Smooth muscle cell (in vitro differentiated cells): ENCODE measurements at regions not wholly inside any gene's neighbourhood (a gene's known extent, or its start where the extent isn't known, plus 50 kb on each side); places are given as distances from the start of the nearest gene placed in this dataset.
"Not testable (repeated sequence)": the region's sequence is repeated elsewhere in the genome, so short reads cannot be mapped to it uniquely, and the experiment has no call there.

Source experiments
- DNase-seq: peaks from one replicate; lab custom pipeline; 2025; ENCODE audit not compliant: unreplicated experiment; lab: John Stamatoyannopoulos, UW
- H2AFZ ChIP-seq: fragments of 200-600 bp; sonication (generic); 2 replicates; pipeline ENCODE4 v1.6.0; 2016; ENCODE audit warnings: antibody characterized with exemption, low read depth, mild to moderate bottlenecking
- H3F3A ChIP-seq: fragments of 200-600 bp; sonication (generic); 2 replicates; pipeline ENCODE4 v1.6.0; 2017; ENCODE audit warnings: antibody characterized with exemption, low read depth
- H3K27ac ChIP-seq: fragments of 200-600 bp; sonication (generic); 2 replicates; pipeline ENCODE4 v1.5.1; 2016; ENCODE audit warnings: low read depth, mild to moderate bottlenecking
- H3K27me3 ChIP-seq: fragments of 200-600 bp; sonication (generic); 2 replicates; pipeline ENCODE4 v1.6.1; 2016; ENCODE audit warnings: low read depth, mild to moderate bottlenecking
- H3K36me3 ChIP-seq: fragments of 200-600 bp; sonication (generic); 2 replicates; pipeline ENCODE4 v1.5.1; 2016; ENCODE audit warnings: low read depth
- H3K4me1 ChIP-seq: fragments of 200-600 bp; sonication (generic); 2 replicates; pipeline ENCODE4 v1.5.1; 2016; ENCODE audit warnings: low read depth
- H3K4me2 ChIP-seq: fragments of 200-600 bp; sonication (generic); 2 replicates; pipeline ENCODE4 v1.6.0; 2016; ENCODE audit warnings: mild to moderate bottlenecking
- H3K4me3 ChIP-seq: fragments of 200-600 bp; sonication (generic); 2 replicates; pipeline ENCODE4 v1.5.1; 2016; ENCODE audit warnings: mild to moderate bottlenecking
- H3K79me2 ChIP-seq: fragments of 200-600 bp; sonication (generic); 2 replicates; pipeline ENCODE4 v1.6.0; 2016; ENCODE audit warnings: low read depth, mild to moderate bottlenecking
- H3K9ac ChIP-seq: fragments of 200-600 bp; sonication (generic); 2 replicates; pipeline ENCODE4 v1.6.0; 2016; ENCODE audit warnings: low read depth
- H3K9me3 ChIP-seq: fragments of 200-600 bp; sonication (generic); replicated peaks from 2 replicates; pipeline ENCODE4 v1.5.1; 2016; ENCODE audit warnings: low read depth
- H4K20me1 ChIP-seq: fragments of 200-600 bp; sonication (generic); 2 replicates; pipeline ENCODE4 v1.6.0; 2016; ENCODE audit warnings: low read depth
- WGBS: methylation state at CpG from one replicate; pipeline ENCODE4 v1.1.7; 2016; ENCODE audit warnings: low lambda C conversion rate; 5-methylcytosine and 5-hydroxymethylcytosine counted together
- TF ChIP-seq, protein P1 (sequence below): fragments of 200-600 bp; sonication (generic); IDR thresholded peaks from 2 replicates; pipeline ENCODE4 v1.5.1; 2017; ENCODE audit warnings: borderline replicate concordance, mild to moderate bottlenecking, antibody characterized with exemption; ENCODE audit not compliant: insufficient read depth, poor library complexity, severe bottlenecking

DNA sequence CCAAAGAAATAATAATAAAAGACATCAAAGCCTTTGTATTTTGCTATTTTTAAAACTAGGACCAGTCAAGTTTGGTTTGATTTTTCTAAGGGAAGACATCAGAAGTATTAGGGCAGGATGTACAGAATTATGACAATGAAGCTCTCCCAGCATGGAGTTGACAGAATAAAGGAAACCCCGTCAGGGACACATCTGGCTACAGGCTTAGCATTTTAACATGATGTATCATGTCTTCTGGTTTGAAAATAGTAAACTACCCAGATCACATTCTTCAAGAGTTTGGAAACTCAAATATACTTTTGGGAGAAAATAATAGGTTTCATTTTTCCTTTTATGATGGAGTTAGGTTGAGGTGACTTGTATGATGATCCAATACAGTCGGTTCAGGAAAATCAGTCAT is 552.0 kb upstream of the CDH2 start:
- no peaks in the 10 kb centered on the region for H3K9me3 ChIP-seq
- no peaks in the 10 kb centered on the region for H3K36me3 ChIP-seq
- peak overlapping the region; percentile 71 for H3K27ac ChIP-seq
- H3K27me3 ChIP-seq, result no peaks in the 10 kb centered on the region
- H3K79me2 ChIP-seq, result no peaks in the 10 kb centered on the region
- peak overlapping the region; percentile 13 for H2AFZ ChIP-seq
- DNase-seq, result no peak
- H4K20me1 ChIP-seq, result no peaks in the 10 kb centered on the region
- H3K4me1 ChIP-seq, result no peaks in the 10 kb centered on the region
- H3K9ac ChIP-seq, result no peak overlapping the region
- peak overlapping the region; percentile 12 for H3K4me2 ChIP-seq
- H3K4me3 ChIP-seq, result no peak overlapping the region
- H3F3A ChIP-seq, result peaks cover 6% of the 10 kb centered on the region
- WGBS, result 10% methylated on average over 2 of the region's 2 CpGs
- TF ChIP-seq, protein P1, sequence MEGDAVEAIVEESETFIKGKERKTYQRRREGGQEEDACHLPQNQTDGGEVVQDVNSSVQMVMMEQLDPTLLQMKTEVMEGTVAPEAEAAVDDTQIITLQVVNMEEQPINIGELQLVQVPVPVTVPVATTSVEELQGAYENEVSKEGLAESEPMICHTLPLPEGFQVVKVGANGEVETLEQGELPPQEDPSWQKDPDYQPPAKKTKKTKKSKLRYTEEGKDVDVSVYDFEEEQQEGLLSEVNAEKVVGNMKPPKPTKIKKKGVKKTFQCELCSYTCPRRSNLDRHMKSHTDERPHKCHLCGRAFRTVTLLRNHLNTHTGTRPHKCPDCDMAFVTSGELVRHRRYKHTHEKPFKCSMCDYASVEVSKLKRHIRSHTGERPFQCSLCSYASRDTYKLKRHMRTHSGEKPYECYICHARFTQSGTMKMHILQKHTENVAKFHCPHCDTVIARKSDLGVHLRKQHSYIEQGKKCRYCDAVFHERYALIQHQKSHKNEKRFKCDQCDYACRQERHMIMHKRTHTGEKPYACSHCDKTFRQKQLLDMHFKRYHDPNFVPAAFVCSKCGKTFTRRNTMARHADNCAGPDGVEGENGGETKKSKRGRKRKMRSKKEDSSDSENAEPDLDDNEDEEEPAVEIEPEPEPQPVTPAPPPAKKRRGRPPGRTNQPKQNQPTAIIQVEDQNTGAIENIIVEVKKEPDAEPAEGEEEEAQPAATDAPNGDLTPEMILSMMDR, result no peak

DNA sequence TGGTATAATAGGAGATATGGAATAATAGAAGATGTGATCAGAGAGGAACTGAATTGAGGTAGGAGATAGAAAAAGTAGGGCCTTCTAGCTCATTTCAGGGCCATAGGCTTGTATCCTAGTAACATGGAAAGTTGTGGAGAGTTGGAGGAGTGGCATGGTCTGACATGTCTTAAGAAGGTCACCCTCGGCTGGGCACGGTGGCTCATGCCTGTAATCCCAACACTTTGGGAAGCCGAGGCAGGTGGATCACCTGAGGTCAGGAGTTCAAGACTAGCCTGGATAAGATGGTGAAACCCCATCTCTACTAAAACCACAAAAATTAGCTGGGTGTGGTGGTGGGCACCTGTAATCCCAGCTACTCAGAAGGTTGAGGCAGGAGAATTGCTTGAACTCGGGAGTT is 550.3 kb upstream of the CDH2 start:
- not testable (repeated sequence) for H3K4me2 ChIP-seq, H3K4me3 ChIP-seq, H4K20me1 ChIP-seq, H3F3A ChIP-seq, DNase-seq, H3K36me3 ChIP-seq, H2AFZ ChIP-seq, H3K9ac ChIP-seq, H3K4me1 ChIP-seq, H3K79me2 ChIP-seq, H3K9me3 ChIP-seq, H3K27me3 ChIP-seq
- 87% methylated on average over 4 of the region's 4 CpGs for WGBS
- H3K27ac ChIP-seq, result peak overlapping the region; percentile 58

DNA sequence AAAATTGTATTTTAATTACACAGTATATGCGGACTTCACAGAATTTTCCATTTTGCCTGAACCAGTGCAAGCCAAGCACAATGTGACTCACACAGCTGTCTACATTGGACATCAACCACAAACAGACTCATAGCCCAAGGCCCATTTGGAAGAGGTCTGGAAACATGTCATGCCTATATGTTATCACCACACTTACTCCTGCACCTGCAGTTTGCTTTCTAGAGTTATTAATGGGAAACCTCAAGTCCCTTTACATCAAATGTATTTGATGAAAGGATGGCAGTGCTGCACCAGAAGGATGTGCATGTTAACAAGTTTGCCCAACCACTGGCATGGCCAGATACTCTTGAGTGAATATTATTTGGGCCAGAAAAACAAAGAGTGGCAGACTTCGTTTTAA is 548.9 kb upstream of the CDH2 start:
- no peaks in the 10 kb centered on the region for H4K20me1 ChIP-seq
- no peaks in the 10 kb centered on the region for H3K79me2 ChIP-seq
- no peaks in the 10 kb centered on the region for H3K36me3 ChIP-seq
- H3K9me3 ChIP-seq, result no peaks in the 10 kb centered on the region
- H3K4me1 ChIP-seq, result no peaks in the 10 kb centered on the region
- no peaks in the 10 kb centered on the region for H3K27me3 ChIP-seq
- TF ChIP-seq, protein P1, result no peak
- H3F3A ChIP-seq, result peaks cover 6% of the 10 kb centered on the region
- H3K27ac ChIP-seq, result peak overlapping the region; percentile 58
- no peak overlapping the region for H3K9ac ChIP-seq
- no peak overlapping the region for H2AFZ ChIP-seq
- no peak overlapping the region for H3K4me2 ChIP-seq
- H3K4me3 ChIP-seq, result no peak overlapping the region
- DNase-seq, result no peak
- 72% methylated on average over 2 of the region's 2 CpGs for WGBS

DNA sequence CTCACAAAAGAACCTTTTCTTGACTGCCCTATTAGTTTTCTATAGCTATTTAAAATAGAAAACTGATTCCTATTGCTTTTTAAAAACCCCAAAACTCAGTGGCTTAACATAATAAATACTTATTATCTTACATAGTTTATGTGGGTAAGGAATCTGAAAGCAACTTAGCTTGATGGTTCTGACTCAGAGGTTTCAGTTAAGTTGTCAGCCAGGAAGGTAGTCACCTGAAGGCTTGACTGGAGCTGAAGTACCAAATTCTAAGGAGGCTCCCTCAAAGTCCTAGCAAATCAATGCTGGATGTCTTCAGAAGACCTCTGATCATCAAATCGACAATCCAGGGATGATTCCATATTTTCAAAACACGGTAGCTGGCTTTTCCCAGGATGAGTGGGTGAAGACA is 546.6 kb upstream of the CDH2 start:
- Histone ChIP-seq H3F3A (peaks cover 6% of the 10 kb centered on the region), H3K4me1 (no peaks in the 10 kb centered on the region), H2AFZ (no peak overlapping the region), H3K4me3 (no peak overlapping the region), H3K27me3 (no peaks in the 10 kb centered on the region), H3K79me2 (no peaks in the 10 kb centered on the region), H3K36me3 (no peaks in the 10 kb centered on the region), H3K4me2 (no peak overlapping the region), H3K27ac (peak overlapping the region; percentile 13), H3K9me3 (no peaks in the 10 kb centered on the region), H4K20me1 (no peaks in the 10 kb centered on the region), H3K9ac (no peak overlapping the region)
- WGBS, result 94% methylated on average over 2 of the region's 2 CpGs
- no peak for DNase-seq
- TF ChIP-seq, protein P1, result no peak
